Fibroblast of skin of scalp (primary cell): ENCODE measurements at regions not wholly inside any gene's neighbourhood (a gene's known extent, or its start where the extent isn't known, plus 50 kb on each side); places are given as distances from the start of the nearest gene placed in this dataset.

Experiments used
- DNase-seq: peaks from one replicate; pipeline ENCODE4 v3.0.0-alpha.2; 2013

DNA sequence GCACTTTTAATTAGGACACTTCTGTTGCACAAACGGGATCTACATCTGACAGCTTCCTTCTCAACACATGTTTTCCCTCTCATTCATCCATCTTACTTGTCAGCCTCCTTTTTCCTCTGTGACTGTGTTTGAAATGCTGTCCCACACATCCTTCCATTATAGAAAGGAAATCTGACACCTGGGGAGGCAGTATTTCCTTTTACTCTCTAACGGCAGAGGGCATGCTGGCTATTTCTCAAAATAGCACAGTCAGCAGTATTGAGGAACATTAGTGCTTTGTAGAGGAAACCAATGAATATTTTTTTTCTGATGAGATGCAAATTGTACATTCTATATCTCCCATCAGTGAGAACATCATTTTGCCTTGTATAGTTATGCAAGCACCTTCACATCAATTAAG lies 668.7 kb downstream of the SLC4A3 start:
- DNase-seq = no peak

DNA sequence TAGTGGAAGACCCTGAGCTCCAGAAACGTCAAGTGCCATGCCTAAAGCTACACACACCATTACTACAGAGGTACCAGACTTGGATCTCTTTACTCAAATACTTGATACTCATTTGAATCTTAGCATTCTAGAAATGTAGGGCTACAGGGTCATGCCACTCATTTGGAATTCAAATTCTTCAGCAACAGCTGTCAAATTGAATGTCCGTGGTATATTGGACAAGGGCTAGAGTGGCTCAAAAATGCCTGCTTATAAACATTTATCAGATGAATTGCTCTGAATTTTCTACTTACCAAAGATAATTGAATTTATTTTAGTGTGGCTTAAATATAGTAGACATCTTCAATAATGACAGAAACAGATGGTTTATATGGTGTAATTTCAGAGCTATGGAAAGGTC lies 669.7 kb downstream of the SLC4A3 start:
- no peak for DNase-seq

DNA sequence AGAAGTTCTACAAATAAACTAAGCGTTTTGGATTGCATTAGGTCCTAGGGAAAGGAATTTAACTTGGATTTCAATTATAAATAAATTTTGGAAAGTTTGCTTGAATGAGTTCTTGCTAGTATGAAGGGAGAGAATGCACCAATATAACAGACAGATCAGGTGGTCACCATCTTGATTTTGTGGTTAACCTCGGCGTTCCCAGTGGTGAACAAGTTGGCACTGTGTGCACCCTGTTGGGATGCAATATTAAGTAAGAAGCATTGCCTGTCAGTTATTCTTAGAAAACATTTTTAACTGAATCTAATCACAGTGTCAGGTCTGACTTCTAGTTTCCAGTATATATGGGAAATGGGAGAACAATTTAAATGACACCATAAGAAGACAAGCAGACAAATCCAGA lies 673.4 kb downstream of the SLC4A3 start:
- DNase-seq = no peak

DNA sequence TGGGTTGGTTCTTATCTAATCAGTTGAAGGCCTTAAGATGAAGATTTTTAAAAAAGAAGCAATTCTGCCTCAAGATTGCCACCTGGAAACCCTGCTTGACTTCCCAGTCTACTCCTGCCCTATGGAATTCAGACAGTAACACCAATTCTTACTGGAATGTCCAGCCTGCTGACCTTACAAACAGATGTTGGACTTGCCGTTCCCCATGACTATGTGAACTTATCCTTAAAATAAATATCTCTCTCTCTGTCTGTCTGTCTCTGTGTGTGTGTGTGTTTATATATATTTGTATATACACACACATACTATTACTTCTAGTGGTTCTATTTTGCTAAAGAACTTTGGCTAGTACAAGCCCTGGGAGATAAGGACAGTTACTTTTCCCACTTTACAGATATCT lies 675.3 kb downstream of the SLC4A3 start:
- no peak for DNase-seq

DNA sequence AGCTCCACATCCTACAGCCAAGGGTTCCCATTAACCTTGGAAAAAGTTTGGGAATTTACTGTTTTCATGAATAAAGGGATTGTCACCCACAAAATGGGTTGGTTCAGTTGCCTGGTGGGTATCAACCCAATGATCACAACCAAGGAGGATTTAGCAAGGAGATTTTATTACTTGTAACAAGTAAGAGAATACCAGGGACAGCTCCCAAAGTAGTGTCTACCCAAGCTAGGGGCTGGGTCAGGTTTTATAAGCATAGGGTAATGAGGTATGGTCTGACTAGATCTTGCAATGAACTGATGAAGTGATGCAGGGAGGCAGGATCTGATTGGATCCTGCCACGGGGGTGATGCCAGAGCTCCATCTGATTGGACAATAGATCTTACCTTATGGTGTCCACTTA lies 681.8 kb downstream of the SLC4A3 start:
- DNase-seq = no peak

DNA sequence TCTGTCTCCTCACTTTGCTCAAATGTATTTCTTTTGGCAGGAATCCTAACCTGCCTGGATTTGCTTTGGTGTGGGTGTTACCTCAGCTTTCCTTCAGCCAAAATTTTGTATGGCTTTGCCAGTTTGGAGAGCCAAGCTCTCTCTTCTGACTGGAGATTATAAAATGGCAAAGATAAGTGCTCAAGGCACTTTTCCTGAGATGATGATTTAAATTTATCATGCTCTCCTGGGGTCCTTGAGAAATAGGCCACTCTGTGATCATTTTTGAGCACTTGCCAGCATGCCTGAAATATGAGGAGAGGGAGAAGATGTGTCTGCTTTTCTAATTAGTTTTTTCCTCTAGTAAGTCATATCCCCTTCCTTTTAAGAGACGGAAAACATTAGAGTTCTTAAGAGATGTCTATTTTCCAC lies 683.0 kb downstream of the SLC4A3 start:
- DNase-seq = no peak

DNA sequence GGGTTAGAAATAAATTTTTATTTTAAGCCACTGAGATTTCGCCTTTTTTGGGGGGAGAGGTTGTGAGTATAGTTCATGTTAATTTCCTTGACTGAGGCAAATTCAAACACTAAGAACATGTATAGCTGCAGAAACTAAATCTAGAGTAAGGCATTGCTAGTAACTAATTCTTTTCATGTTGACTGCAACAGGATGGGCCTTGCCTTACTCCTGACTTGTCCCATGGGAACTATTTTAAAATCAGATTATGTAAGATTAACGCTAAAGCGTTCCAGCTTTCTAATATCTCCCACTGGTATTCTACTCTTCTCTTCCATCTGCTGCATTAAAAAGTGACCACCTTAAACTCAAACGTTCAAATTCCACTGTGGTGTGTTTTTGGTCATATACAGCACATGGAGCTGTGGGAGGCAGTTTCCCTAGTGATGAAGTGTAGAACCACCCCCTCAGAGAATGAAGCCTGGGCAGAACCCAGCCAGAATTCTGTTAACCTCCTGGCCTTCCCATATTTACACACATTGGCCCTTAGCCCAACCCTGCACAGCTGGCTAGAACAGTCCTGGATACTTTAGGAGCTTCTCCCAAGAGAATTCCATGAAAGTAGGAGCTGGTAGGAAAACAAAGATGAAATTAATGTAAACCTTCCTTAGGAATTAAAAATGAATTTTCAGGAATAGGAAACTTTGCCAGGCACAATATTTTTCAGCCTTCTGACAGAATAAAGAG lies 687.8 kb downstream of the SLC4A3 start:
- DNase-seq = no peak

DNA sequence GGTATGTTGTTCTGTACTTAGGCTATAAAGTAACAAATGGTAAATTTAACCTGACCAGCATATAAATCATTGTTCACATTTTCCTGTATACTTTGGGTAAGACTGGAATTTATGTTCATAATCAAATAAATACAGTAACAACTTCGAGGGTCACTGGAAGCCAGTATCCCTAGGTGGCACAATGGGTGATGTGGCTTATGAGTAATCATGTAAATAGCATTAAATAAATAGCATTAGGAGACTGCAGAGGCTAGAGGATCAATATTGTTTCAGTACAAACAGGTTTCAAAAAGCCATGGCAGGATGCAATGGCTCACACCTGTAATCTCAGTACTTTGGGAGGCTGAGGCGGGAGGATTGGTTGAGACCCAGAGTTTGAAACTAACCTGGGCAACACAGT lies 690.6 kb downstream of the SLC4A3 start:
- DNase-seq = no peak

DNA sequence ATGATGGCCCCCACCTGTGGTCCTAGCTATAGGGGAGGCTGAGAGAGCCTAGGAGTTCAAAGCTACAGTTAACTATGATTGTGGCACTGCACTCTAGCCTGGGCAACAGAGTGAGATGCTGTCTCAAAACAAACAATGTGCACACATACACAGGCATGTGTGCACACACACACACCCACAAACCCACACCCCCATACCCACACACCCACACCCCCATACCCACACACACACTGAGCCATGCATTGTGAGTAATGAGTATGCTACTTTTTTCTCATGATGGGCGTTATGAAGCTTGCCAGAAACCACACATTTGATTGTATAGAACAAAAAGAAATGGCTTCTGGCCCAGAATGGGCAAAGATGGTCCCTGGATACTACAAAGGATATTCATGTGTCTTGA lies 691.1 kb downstream of the SLC4A3 start:
- DNase-seq = no peak

DNA sequence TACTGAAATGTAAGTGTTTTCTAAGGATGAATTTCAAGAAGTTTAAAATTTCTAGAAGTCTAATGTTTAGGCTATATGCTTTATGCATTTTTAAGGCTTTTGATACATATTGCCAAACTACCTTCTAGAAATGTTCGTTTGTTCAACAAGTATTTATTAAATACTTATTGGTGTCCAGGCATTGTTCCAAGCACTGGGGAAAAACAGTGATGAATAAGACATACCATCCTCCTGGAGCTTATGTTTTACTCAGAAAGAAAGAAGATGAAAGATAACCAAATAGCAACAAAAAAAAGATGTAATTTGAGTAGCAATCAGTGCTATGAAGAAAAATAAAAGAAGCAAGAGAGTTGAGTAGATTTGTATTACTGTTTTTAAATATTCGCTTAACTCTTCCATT lies 692.9 kb downstream of the SLC4A3 start:
- DNase-seq = no peak

DNA sequence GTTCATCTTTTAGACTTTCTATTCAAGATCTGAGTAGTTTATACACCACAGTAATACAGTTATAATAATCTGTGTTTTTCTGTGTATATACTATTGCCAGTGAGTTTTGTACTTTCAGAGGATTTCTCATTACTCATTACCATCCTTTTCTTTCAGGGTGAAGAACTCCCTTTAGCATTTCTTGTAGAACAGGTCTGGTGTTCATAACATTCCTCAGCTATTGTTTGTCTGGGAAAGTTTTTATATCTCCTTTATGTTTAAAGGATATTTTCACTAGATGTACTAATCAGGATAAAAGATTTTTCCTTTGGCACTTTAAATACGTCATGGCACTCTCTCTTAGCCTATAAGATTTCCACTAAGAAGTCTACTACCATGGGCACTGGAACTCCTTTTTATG lies 705.5 kb downstream of the SLC4A3 start:
- DNase-seq = no peak

DNA sequence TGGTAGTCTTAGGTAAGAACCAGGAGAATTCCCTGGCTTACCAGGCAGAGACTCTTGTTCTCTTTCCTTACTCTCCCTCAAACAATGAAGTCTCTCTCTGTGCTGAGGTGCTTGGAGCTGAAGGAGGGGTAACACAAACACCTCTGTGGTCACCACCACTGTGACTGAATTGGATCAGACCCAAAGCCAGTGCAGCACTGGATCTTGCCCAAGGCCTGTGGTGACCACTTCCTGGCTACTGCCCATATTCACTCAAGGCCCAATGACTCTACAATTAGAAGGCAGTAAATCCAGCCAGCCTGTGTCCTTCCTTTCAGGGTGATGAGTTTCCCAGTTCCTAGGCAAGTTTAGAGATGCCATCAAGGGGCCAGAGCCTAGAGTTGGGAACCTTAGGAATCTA lies 706.8 kb downstream of the SLC4A3 start:
- peak; percentile 2 for DNase-seq

DNA sequence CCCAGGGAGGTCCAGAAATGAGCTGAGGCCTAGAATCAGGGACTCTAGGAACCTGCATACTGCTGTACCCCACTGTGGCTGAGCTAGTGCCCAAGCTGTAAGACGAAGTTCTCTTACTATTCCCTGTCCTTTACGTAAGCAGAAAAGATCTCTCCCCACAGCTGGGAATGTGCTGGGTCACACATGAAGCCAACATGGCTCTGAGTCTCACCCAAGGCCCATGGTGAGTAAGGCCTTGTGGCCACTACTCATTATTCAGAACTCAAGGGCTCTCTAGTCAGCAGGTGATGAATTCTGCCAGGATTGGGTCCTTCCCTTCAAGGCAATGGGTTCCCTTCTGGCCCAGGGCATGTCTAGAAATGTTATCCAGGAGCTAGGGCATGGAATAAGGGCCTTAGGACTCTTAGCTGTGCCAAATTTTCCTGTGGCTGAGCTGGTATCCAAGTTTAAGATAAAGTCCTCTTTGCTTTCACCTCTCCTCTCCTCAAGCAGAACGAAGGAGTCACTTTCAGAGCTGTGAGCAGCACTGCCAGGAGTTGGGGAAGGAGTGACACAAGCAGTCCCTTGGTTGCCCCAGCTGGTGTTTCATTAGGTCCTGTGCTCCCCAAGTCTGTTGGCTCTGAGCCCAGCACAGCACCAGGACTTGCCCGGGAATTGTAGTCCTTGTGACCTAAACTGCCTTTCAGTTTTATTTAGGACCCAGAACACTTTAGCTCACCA lies 707.6 kb downstream of the SLC4A3 start:
- no peak for DNase-seq

DNA sequence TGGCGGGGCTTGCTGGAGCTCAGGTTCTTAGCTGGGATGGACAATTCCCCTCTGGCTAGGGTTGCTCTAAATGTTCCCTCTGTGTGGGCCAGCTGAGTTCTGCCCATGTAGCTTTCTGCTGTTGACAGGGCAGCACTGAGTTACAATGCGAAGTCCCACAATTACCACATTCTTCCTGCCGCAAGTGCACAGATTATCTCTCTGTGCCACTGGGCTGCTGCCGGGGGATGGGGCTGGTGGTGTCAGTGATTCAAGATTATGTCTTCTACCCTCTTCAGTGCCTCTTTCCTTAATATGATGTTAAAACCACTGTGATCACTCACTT lies 708.1 kb downstream of the SLC4A3 start:
- no peak for DNase-seq

DNA sequence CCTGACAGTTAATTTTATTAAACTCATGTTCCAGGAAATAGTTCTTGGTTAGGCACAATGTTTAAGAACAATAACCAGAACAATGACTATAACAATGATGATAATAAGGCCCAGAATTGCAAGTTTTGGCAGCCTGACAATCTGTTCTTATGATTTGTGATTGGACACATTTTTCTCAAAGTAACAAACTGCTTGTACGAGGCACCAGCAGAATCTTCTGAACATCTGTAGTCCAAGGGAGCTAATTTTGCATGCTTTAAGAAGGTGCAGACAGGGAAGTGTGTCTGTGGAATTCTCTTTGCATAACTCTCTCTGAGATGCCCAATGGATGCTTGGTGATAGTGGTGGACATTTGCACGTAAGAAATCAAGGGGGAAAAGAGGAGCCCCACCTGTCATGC lies 709.3 kb downstream of the SLC4A3 start:
- DNase-seq = no peak

DNA sequence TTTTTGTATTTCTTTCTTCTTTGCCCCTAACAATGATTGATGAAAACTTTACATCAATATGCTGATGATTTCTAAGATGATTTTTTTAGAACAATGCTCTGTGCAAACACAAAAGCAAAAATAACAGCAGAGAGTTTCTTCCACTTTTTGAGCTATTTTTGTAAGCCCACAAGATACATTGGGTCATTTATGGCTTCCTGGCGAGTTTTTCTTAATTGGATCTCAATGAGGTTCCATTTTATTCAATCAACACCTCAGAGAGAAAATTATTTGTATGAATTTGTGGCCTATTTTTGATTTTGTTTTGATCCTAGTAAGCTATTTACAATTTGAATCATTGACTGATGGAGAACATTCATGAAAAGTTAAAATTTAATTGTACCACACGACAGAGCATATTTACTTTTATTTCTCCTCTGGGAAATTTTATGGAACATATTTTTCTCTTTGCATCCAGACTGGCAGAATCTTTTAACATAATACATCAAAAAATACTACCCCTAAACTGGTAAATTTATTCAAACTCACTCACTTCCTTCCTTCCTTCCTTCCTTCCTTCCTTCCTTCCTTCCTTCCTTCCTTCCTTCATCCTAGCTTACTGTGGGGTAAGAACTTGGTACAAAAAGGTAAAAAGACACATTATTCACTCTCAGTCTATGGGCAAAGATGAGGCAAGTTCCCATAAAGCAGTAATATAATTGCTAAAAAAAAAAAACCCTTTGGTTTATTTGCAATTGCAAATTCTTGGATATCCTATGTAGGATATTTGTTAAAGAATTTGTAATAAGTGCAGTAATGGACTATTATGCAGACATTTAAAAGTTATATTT lies 710.4 kb downstream of the SLC4A3 start:
- DNase-seq = no peak

DNA sequence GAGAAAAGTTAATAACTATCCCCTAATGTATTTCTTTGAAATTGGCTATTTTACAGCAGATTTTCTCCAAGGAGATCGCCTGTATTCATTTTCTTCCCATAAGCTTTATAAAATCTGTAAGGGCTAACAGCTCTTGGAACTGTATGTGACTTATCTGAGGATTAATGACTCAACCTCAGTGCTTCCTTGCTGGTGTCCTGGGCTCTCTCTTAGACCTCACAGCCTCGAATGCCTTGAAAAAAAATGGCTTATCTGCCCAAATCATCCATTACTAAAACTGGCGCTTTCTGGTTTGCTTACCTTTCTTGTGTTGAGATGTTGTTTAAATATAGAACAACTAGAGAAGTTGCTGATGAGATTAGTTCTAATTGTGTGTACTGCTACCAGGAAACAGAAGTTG lies 713.6 kb downstream of the SLC4A3 start:
- no peak for DNase-seq

DNA sequence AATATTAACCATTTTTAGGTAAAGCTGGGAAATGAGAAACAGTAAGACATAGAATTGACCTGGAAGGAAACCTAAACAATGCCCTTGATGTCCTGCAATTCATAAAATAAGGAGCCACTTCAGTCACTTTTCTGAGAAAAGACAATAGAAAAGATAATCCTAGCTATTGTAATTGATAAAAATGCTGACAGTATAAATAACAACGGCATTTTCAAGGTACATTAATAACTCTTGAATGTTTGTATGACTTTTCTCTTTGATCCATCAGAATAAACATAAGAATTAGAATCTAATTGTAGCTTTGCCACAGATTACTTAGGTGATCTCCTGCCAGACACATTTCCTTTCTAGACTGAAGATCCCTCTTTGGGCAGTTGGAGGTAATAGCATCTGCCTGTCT lies 719.5 kb downstream of the SLC4A3 start:
- DNase-seq = no peak

DNA sequence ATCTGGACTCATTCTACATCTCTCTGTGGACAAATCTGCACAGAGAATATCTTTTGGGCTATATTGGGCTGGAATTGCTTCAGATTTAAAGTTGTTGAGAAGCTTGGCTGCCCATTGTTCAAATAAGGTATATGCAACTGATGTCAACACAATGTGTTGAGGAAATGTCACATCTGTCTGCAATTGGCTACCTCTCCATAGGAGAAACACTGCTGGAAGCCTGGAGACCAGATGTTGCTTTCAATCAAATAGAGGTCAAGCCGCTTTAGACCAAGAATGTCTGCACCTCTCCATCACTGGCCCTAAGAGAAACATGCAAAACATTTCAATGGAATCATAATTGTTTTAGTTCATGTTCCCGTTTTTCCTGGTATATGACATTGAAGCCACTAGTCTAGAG lies 720.2 kb downstream of the SLC4A3 start:
- DNase-seq = no peak

DNA sequence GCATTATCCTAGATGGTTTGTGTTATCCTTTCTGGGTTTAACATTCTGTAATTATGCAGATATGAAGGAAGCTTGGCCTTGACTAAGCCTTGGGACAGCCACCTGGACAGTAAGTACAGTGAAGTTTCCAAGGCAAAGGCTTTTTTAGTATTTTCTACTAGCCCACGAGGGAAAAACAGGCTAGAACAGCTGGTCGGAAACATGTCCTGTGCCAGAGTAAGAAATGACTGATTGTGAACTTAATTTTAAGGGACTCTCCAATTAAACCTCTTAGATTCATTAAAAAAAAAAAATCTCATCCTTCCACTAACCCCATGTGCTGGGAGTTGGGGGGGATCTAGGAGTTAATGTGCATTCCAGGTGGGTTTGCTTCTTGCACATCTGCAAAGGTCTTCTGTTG lies 720.8 kb downstream of the SLC4A3 start:
- no peak for DNase-seq

DNA sequence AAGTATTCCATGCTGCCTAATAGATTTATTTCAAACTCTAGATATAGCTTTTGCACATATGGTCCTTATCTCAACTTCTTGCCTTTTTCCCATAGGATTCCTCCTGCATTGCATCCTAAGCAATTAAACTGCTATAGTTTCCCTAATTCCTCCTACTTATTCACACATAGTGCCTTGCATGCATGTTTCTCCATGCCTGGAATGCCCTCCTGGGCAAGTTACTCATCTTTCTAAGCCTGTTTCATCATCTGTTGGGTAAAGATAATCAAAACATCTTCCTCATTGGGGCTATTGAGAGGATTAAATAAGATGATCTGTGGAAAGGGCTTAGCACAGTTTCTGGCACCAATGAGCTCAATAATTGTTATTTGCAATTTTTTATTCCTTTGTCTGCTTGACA lies 726.5 kb downstream of the SLC4A3 start:
- DNase-seq = no peak

DNA sequence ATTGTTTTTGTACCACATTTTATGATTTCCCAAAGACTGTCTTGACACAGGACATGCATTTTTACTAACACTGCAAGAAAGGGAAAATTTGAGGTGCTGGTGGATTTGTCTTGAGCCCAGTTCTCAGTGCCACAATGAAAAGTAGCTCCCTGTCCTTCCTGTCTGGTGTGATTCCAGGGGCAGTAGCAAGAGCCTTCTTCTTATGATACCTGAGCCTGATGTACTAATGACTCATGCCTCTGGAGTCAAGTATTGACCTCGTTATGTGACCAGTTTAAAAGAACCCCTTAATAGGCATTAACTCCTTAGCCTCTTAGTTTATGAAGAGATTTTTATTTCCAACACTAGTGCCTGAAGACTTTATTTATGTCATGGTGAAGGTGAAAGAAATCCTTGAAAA lies 728.6 kb downstream of the SLC4A3 start:
- no peak for DNase-seq

DNA sequence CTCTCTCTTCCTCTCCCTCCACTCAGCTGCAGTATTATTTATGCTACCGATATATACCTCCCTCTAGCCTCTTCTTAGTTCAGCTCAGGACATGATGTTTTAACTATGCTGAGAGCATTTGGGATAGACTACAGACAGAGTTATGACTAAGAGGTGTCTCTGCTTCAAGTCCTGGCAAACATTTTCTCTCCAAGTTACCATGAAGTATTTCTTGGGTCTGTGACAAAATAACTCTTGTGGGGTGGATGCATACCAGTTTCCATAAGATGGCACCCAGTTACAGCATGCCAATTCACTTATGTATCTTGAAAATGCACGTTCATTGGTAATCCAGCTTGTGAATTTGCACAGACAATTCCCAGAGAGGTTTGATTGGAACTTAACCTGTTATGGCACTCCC lies 737.6 kb downstream of the SLC4A3 start:
- DNase-seq = peak; percentile 22

DNA sequence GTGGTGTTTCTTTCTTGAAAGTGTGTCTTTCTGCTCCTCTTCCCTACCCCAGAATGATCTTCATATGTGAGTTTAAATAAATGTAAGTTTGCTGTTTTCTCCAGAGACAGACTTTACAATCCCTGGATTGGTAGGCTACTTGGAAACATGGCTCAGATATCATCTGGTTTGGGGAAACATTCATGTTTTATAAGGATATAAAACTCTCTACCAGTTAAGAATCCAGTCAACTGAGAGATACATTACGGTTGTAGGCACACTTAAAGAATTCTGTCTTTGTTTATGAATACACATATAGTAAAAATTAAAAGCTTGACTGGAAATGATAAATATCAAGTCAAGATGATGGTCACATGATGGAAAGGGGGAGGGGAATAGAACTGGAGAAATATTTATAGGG lies 739.3 kb downstream of the SLC4A3 start:
- no peak for DNase-seq
